Medulla oblongata (tissue), 1 donor: ENCODE measurements at regions not wholly inside any gene's neighbourhood (a gene's known extent, or its start where the extent isn't known, plus 50 kb on each side); places are given as distances from the start of the nearest gene placed in this dataset.

Source experiments
- DNase-seq: peaks from one replicate; pipeline ENCODE4 v3.0.0-alpha.2; 2015; ENCODE audit errors: extremely low spot score

- no peak for DNase-seq
Observed at GRCh38 chr10:58932577-58933314, 243.7 kb upstream of the PHYHIPL start.

DNA sequence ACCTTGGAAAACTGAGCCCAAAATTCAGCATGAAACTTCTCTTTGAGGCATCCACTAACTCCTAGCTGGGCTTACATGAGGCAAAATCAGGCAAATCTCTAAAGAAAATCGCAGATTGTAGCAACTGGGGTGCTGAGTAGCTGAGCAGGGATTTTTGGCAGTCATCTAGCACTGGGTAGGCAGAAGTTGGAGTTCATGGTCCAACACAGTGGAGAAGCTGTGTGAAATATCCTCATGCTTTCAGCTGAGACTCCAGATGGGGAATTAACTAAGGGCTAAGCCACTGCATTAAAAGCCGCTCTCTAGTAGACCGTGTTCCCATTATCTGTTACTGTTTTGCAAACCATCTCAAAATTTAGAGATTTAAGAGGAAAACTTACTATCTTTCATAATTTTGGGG, 240.1 kb upstream of the PHYHIPL start:
- DNase-seq, result no peak

GRCh38 chr10:58937423-58937822, 239.0 kb upstream of the PHYHIPL start:
- DNase-seq, result no peak

DNA sequence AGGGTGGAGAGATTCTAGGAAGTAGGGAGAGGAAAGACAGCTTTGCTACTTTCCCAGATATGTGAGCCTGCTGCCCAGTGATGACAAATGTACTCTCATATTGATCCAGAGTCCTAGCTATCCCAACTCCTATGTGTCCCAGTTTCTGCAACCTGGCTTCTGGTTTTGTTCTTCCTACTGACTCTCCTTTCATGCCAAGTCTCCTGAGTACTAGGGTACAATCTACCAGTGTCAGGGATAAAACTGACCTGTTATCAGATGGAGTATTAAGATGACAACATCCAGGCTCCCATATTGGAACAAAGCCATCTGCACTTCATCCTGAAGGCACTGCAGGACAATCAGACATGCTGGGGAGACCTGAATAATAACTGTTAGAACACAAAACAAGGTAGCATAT, 233.7 kb upstream of the PHYHIPL start:
- DNase-seq, result no peak

- no peak for DNase-seq
Observed at GRCh38 chr10:58943256-58943890, 233.1 kb upstream of the PHYHIPL start.

DNA sequence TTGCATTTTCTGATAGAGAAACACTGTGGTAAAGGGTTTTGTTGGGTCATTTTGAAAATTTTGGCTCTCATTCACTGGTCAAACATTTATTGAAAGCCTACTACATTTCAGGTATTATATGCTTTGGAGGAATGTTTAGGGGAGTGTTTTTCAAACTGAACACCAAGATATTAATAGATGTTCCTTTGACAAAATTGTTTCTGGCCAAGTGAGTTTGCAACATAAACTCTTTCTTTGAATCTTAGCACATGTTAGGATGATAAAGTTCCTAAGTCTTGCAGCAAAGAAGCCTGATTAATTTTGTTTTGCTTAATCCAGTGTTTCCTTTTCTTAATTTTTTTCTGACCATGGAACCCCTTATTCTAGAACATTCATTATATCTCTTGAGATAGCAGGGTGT, 232.5 kb upstream of the PHYHIPL start:
- DNase-seq, result no peak

DNA sequence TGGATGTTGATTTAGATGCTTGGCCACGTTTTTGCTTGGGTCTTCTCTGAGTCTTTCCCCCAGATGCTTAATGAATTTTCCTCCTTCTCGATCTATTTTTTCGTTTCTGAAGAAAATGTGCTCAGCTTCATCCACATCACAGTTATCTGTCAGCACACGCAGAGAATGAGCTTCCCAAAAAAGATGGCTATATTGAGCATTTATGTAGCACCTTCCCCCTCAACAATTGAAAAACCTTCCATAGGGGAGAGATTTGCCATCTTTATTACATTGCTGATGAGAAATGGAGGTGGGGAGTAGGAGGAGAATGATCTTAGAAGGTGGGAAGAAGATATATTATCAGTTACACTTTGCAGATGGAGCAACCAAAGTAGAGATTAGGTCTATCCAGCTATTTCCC, 228.1 kb upstream of the PHYHIPL start:
- DNase-seq, result no peak

DNA sequence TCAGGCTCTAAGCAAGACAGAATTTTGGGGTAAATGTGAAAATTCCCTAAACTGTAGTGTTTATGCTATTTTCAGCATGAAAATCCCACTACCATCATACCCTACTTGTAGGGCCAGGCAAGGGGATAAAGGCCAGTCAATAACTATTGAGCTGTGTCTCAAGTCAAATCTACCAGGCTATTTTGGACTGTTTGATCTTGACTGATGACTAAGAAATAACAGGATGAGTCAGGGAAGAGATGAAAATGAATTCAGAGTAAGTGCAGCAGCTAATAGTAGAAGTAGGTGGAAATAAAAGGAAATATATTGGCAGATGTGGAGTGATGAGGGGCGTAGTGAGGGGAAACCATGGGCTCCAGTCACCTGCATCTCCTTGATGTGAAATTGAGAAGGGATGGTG, 225.8 kb upstream of the PHYHIPL start:
- DNase-seq, result no peak

DNA sequence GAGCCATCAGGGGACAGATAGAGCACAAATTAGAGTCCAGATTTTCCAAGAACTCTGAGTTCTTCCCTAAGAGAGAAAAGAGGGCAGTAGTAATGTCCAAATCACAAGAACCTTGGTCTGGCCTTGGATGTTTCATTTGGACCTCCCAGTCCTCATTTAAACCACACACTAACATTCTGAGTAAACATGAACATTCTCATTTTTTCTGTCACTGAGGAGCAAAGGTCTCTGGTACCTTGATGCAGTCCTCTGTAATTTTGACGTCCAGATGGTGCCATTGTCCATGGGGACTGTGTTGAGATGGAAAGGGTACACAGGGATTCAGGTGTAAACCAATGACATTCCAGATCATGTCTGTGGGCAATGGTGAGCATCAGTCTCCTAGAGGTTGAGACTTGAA, 225.4 kb upstream of the PHYHIPL start:
- no peak for DNase-seq

- DNase-seq, result no peak
Observed at GRCh38 chr10:58951746-58952145, 224.7 kb upstream of the PHYHIPL start.

GRCh38 chr10:58952162-58952601, 224.3 kb upstream of the PHYHIPL start:
- DNase-seq, result no peak

GRCh38 chr10:58952747-58953466, 223.5 kb upstream of the PHYHIPL start:
- peak; percentile 83 for DNase-seq

GRCh38 chr10:58954178-58954577, 222.3 kb upstream of the PHYHIPL start:
- DNase-seq, result no peak

GRCh38 chr10:58955615-58956014, 220.8 kb upstream of the PHYHIPL start:
- DNase-seq, result no peak

GRCh38 chr10:58956926-58957325, 219.5 kb upstream of the PHYHIPL start:
- no peak for DNase-seq

DNA sequence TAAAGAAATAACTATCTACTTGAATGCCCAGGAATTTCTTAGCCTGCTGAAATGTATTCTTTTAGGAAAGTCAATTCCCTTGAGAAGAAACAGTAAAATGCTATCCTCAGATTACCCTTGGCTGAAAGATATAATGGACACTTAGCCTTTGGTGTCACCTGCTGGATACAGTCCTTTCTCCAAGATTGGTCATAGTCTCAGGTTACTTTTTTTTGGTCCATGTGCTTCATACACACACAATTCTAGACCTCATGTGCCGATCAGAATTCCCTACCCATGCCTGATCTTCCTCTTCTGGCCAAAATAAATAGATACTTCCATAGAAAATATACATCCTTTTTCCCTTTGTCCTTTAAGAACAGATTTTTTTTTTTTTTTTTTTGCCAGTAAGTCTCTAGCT, 218.9 kb upstream of the PHYHIPL start:
- no peak for DNase-seq

DNA sequence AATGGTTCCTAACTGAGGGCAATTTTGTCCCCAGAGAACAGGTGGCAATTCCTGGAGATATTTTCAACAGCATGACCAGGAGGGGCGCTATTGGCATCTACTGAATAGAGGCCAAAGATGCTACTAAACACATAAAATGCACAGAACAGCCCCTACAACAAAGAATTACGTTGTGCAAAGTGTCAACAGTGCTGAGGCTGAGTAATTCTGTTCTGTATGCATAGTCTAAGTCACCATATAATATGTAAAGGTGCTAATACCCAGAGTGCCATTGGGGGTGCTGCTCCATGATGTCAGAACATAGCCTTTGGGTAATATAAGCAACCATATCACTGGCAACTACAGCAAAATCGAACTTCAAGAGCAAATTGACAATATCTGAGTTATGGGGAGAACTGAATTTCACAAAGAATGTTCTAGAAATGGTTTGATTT, 213.3 kb upstream of the PHYHIPL start:
- peak; percentile 82 for DNase-seq

DNA sequence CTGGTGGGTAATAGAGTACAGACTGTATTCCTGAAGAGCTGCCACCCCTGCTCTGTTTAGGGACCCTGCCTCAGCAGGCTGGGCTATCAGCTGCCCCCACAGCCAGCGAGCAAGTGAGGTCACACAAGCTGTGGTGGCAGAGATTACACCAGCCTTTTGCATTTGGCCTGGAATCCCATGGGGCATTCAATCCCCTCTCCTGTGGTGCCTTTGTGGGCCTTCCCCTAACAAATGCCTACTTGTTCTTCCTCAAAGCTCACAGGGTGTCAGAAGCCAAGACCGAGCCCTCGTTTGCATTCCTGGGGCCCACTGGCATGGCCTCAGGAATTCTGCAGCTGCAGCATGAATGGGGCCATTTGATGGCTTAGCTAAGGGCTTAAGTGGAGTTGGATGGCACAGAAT, 212.7 kb upstream of the PHYHIPL start:
- DNase-seq, result peak; percentile 98

DNA sequence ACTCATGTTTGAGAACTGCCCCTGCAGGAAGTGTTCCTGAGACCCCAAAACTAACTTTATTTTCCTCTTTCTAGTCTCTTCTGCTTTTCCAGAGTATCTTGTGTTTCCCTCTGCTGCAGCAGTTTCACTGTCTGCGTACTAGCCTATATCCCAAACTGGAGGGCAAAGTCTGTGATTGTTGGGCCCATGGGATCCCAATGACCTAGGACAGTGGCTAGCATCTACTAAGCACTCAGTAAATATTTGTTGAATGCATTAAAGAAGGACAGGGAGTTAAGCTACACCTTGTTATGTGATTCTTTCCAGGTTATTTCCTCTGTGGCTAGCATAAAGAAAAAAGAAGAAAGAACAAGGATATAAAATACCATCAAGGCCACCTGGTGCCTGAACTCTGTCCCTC, 210.6 kb upstream of the PHYHIPL start:
- no peak for DNase-seq

GRCh38 chr10:58967551-58968388, 208.7 kb upstream of the PHYHIPL start:
- peak; percentile 75 for DNase-seq

DNA sequence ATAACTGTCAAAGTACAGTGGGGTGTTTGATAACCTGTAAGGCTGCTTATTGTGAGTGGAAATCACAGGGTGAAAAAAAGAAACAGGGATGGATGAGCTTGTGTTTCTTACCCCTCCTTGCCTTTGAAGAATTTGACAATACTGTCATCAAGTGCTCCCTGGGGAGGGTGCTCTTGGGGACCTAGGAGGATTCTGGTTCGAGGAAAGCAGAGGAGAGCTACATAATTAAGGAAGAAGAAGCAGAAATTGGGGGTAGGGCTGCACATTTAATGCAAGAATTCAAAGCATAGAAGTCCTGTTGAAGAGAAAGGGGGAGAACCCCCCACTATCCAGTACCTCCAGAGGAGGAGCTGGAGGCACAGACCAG, 208.1 kb upstream of the PHYHIPL start:
- DNase-seq, result no peak

DNA sequence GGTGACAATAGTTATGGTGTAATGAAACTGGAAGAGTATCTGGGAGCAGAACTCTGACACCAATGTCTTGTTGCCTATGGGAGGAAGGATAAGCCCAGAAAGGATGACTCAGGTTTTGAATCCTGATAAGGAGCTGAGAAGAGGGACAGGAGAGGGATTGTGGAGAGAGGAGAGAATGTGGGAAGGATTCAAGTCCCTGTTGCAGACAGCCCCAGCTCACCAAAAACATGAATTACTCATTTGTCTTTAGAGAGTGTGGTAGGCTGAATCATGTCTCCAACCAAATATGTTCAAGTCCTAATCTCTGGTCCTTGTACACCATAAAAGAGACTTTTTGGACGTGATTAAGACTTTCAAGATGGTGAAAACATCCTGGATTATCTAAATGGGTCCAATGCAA, 206.9 kb upstream of the PHYHIPL start:
- DNase-seq, result no peak
